Activated T-helper 9 cell treated with anti-CD3 and anti-CD28 coated beads, Interleukin-2, amount 50 U/mL, for 16 hours (primary cell): ENCODE measurements at regions not wholly inside any gene's neighbourhood (a gene's known extent, or its start where the extent isn't known, plus 50 kb on each side); places are given as distances from the start of the nearest gene placed in this dataset.
"Not testable (repeated sequence)": the region's sequence is repeated elsewhere in the genome, so short reads cannot be mapped to it uniquely, and the experiment has no call there.

ENCODE experiments used
- DNase-seq: peaks from one replicate; pipeline ENCODE4 v3.0.0-alpha.2; 2020; ENCODE audit warnings: low read depth

GRCh38 chr12:131457331-131458047 is 253.4 kb upstream of the SFSWAP start:
- DNase-seq: no peak

GRCh38 chr12:131458048-131458374 is 252.9 kb upstream of the SFSWAP start:
- no peak for DNase-seq

GRCh38 chr12:131458931-131459772 is 251.7 kb upstream of the SFSWAP start:
- no peak for DNase-seq

GRCh38 chr12:131459773-131460365 is 251.0 kb upstream of the SFSWAP start:
- DNase-seq: no peak

- no peak for DNase-seq
Observed at GRCh38 chr12:131460520-131460919, 250.4 kb upstream of the SFSWAP start.

GRCh38 chr12:131461096-131461495 is 249.8 kb upstream of the SFSWAP start:
- DNase-seq: no peak

- DNase-seq: no peak
Observed at GRCh38 chr12:131463174-131463573, 247.7 kb upstream of the SFSWAP start.

GRCh38 chr12:131464081-131464480 is 246.8 kb upstream of the SFSWAP start:
- DNase-seq: no peak

- no peak for DNase-seq
Observed at GRCh38 chr12:131466306-131466705, 244.6 kb upstream of the SFSWAP start.

- DNase-seq: no peak
Observed at GRCh38 chr12:131466932-131467331, 244.0 kb upstream of the SFSWAP start.

- DNase-seq: no peak
Observed at GRCh38 chr12:131468206-131468605, 242.7 kb upstream of the SFSWAP start.

GRCh38 chr12:131469945-131470344 is 240.9 kb upstream of the SFSWAP start:
- DNase-seq: not testable (repeated sequence)

GRCh38 chr12:131471271-131471905 is 239.5 kb upstream of the SFSWAP start:
- no peak for DNase-seq

GRCh38 chr12:131471946-131472732 is 238.8 kb upstream of the SFSWAP start:
- DNase-seq: no peak

GRCh38 chr12:131473261-131473660 is 237.6 kb upstream of the SFSWAP start:
- DNase-seq: no peak

GRCh38 chr12:131473741-131474709 is 236.9 kb upstream of the SFSWAP start:
- DNase-seq: no peak

- DNase-seq: not testable (repeated sequence)
Observed at GRCh38 chr12:131475012-131475411, 235.9 kb upstream of the SFSWAP start.

- no peak for DNase-seq
Observed at GRCh38 chr12:131477613-131478012, 233.3 kb upstream of the SFSWAP start.

GRCh38 chr12:131478468-131478867 is 232.4 kb upstream of the SFSWAP start:
- DNase-seq: no peak

GRCh38 chr12:131482199-131482598 is 228.7 kb upstream of the SFSWAP start:
- DNase-seq: no peak

- DNase-seq: no peak
Observed at GRCh38 chr12:131482686-131483085, 228.2 kb upstream of the SFSWAP start.
